Ovary (tissue), 3 donors: ENCODE measurements at regions not wholly inside any gene's neighbourhood (a gene's known extent, or its start where the extent isn't known, plus 50 kb on each side); places are given as distances from the start of the nearest gene placed in this dataset.

Experiments
- CTCF ChIP-seq, 3 donors: fragments of 450-650 bp in 2 of 3; fragments of 200-600 bp in 1 of 3; IDR thresholded peaks; one replicate each; pipeline versions ENCODE4 v1.5.1 to v1.8.0; 2016 to 2022; ENCODE audit warnings: antibody characterized with exemption in 3 of 3, mild to moderate bottlenecking in 1 of 3
- POLR2A ChIP-seq: fragments of 450-650 bp; IDR thresholded peaks from one replicate; pipeline ENCODE4 v1.6.1; 2017; ENCODE audit warnings: antibody characterized with exemption, mild to moderate bottlenecking, moderate library complexity
- donor health status: DM: no; HTN: no; CAD: no.

- TF ChIP-seq CTCF (IDR thresholded peaks at IDR 0.05) (no peak), POLR2A (no peak)
These were observed 380.4 kb upstream of the FGF13 start for GRCh38 chrX:139091878-139092277.
